H9 (cell line): ENCODE measurements at regions not wholly inside any gene's neighbourhood (a gene's known extent, or its start where the extent isn't known, plus 50 kb on each side); places are given as distances from the start of the nearest gene placed in this dataset.

Source experiments
- DNase-seq: peaks from one replicate; pipeline ENCODE4 v3.0.0-alpha.2; 2017
- H2AFZ ChIP-seq: one replicate; pipeline ENCODE4 v1.6.1; 2013; ENCODE audit warnings: mild to moderate bottlenecking, low read length, control low read depth, moderate library complexity
- H2AK5ac ChIP-seq: 2 replicates; pipeline ENCODE4 v1.6.1; 2013; ENCODE audit warnings: low read length, control low read depth, mixed read lengths; ENCODE audit not compliant: insufficient read length
- H2BK120ac ChIP-seq: one replicate; pipeline ENCODE4 v1.6.1; 2013; ENCODE audit warnings: low read depth, mild to moderate bottlenecking, low read length, control low read depth, inconsistent platforms; ENCODE audit not compliant: poor library complexity, severe bottlenecking
- H2BK12ac ChIP-seq: 2 replicates; pipeline ENCODE4 v1.6.1; 2013; ENCODE audit warnings: low read length, control low read depth, mixed read lengths, low read depth; ENCODE audit not compliant: insufficient read length
- H2BK15ac ChIP-seq: 2 replicates; pipeline ENCODE4 v1.6.1; 2013; ENCODE audit warnings: low read depth, low read length, control low read depth
- H2BK20ac ChIP-seq: one replicate; pipeline ENCODE4 v1.6.1; 2013; ENCODE audit warnings: low read depth, mild to moderate bottlenecking, low read length, control low read depth, inconsistent platforms; ENCODE audit not compliant: poor library complexity, severe bottlenecking
- H2BK5ac ChIP-seq: 2 replicates; pipeline ENCODE4 v1.6.1; 2013; ENCODE audit warnings: low read length, control low read depth, mixed read lengths; ENCODE audit not compliant: insufficient read length
- H3K14ac ChIP-seq: 2 replicates; pipeline ENCODE4 v1.6.1; 2013; ENCODE audit warnings: low read length, control low read depth; ENCODE audit not compliant: insufficient read depth
- H3K18ac ChIP-seq: 2 replicates; pipeline ENCODE4 v1.6.1; 2013; ENCODE audit warnings: low read depth, mild to moderate bottlenecking, mixed read lengths, low read length, control low read depth; ENCODE audit not compliant: insufficient read length
- H3K23ac ChIP-seq: 2 replicates; pipeline ENCODE4 v1.6.1; 2013; ENCODE audit warnings: low read length, control low read depth, mixed read lengths, low read depth; ENCODE audit not compliant: insufficient read length
- H3K23me2 ChIP-seq: 2 replicates; pipeline ENCODE4 v1.6.1; 2013; ENCODE audit warnings: low read depth, mild to moderate bottlenecking, mixed read lengths, low read length, control low read depth; ENCODE audit not compliant: insufficient read length, poor library complexity, severe bottlenecking
- H3K27ac ChIP-seq: 2 replicates; pipeline ENCODE4 v1.5.1; 2013; ENCODE audit warnings: low read length, control low read depth, mixed read lengths, low read depth; ENCODE audit not compliant: insufficient read length
- H3K27me3 ChIP-seq: 2 replicates; pipeline ENCODE4 v1.6.1; 2013; ENCODE audit warnings: low read length, control low read depth, inconsistent platforms; ENCODE audit not compliant: insufficient read depth
- H3K4ac ChIP-seq: 2 replicates; pipeline ENCODE4 v1.6.1; 2013; ENCODE audit warnings: low read depth, mild to moderate bottlenecking, control low read depth, inconsistent platforms, low read length, moderate library complexity
- H3K4me1 ChIP-seq: 2 replicates; pipeline ENCODE4 v1.6.1; 2013; ENCODE audit warnings: low read length, control low read depth, inconsistent platforms; ENCODE audit not compliant: insufficient read depth
- H3K4me2 ChIP-seq: 2 replicates; pipeline ENCODE4 v1.6.1; 2013; ENCODE audit warnings: low read length, control low read depth, mixed read lengths; ENCODE audit not compliant: insufficient read length, insufficient read depth
- H3K56ac ChIP-seq: 2 replicates; pipeline ENCODE4 v1.6.1; 2013; ENCODE audit warnings: low read depth, mild to moderate bottlenecking, mixed read lengths, low read length, control low read depth; ENCODE audit not compliant: insufficient read length
- H3K79me1 ChIP-seq: 2 replicates; pipeline ENCODE4 v1.6.1; 2013; ENCODE audit warnings: low read depth, mild to moderate bottlenecking, moderate library complexity, low read length, control low read depth, inconsistent platforms; ENCODE audit not compliant: insufficient read depth, poor library complexity, severe bottlenecking
- H3K79me2 ChIP-seq: 2 replicates; pipeline ENCODE4 v1.6.1; 2013; ENCODE audit warnings: low read length, control low read depth, inconsistent platforms; ENCODE audit not compliant: insufficient read depth
- H3K9ac ChIP-seq: 2 replicates; pipeline ENCODE4 v1.6.1; 2013; ENCODE audit warnings: low read length, control low read depth, mixed read lengths; ENCODE audit not compliant: insufficient read length; ENCODE audit errors: extremely low read depth
- H3K9me3 ChIP-seq: one replicate; pipeline ENCODE4 v1.6.1; 2013; ENCODE audit warnings: low read depth, low read length, inconsistent platforms; ENCODE audit not compliant: control insufficient read depth
- H3T11ph ChIP-seq: one replicate; pipeline ENCODE4 v1.6.1; 2013; ENCODE audit warnings: mild to moderate bottlenecking, low read length, control low read depth, inconsistent platforms
- H4K20me1 ChIP-seq: one replicate; pipeline ENCODE4 v1.6.1; 2013; ENCODE audit not compliant: control insufficient read depth, insufficient read length, insufficient read depth
- H4K5ac ChIP-seq: 2 replicates; pipeline ENCODE4 v1.6.1; 2013; ENCODE audit warnings: low read depth, mild to moderate bottlenecking, mixed read lengths, low read length, control low read depth; ENCODE audit not compliant: insufficient read length
- H4K8ac ChIP-seq: replicated peaks from 2 replicates; pipeline ENCODE4 v1.6.1; 2013; ENCODE audit warnings: low read length, control low read depth, mixed read lengths, low read depth; ENCODE audit not compliant: insufficient read length
- H4K91ac ChIP-seq: 2 replicates; pipeline ENCODE4 v1.6.1; 2013; ENCODE audit warnings: low read depth, mild to moderate bottlenecking, moderate library complexity, mixed read lengths, low read length, control low read depth; ENCODE audit not compliant: insufficient read length
- H3K27ac Mint-ChIP-seq, 3 experiments: 2 replicates in 2 of 3; 3 replicates in 1 of 3; pipeline ENCODE4 v1.8.0; 2020 to 2021; ENCODE audit warnings: mixed read lengths in 3 of 3, mild to moderate bottlenecking in 1 of 3, moderate library complexity in 1 of 3
- H3K27me3 Mint-ChIP-seq: 2 replicates; pipeline ENCODE4 v1.8.0; 2021; ENCODE audit warnings: low read depth, mild to moderate bottlenecking, moderate library complexity, mixed read lengths
- H3K36me3 Mint-ChIP-seq, 3 experiments: 2 replicates in 2 of 3; 3 replicates in 1 of 3; pipeline ENCODE4 v1.8.0; 2020 to 2021; ENCODE audit warnings: low read depth in 3 of 3, mixed read lengths in 3 of 3; ENCODE audit not compliant: insufficient read depth in 1 of 3
- H3K4me1 Mint-ChIP-seq, 2 experiments: 2 replicates each; pipeline ENCODE4 v1.8.0; 2020; ENCODE audit warnings: mixed read lengths in 2 of 2
- H3K4me3 Mint-ChIP-seq, 2 experiments: 2 replicates in 1 of 2; 3 replicates in 1 of 2; pipeline ENCODE4 v1.8.0; 2020 to 2021; ENCODE audit warnings: mild to moderate bottlenecking in 2 of 2, mixed read lengths in 2 of 2, moderate library complexity in 1 of 2
- H3K9me3 Mint-ChIP-seq, 2 experiments: 2 replicates in 1 of 2; 3 replicates in 1 of 2; pipeline ENCODE4 v1.8.0; 2020; ENCODE audit warnings: mild to moderate bottlenecking in 2 of 2, mixed read lengths in 2 of 2, moderate library complexity in 1 of 2
- CTCF ChIP-seq: fragments of 200-600 bp; sonication (generic); conservative IDR thresholded peaks from 3 replicates; pipeline ENCODE4 v1.8.0; 2021; ENCODE audit warnings: antibody characterized with exemption, mild to moderate bottlenecking
- WGBS: extraction: QIAGEN DNeasy Blood & Tissue Kit; methylation state at CpG from one replicate; pipeline ENCODE4 v1.1.7; 2013; ENCODE audit warnings: missing lambda C conversion rate, low lambda C conversion rate, mixed read lengths; ENCODE audit not compliant: insufficient read length; ENCODE audit errors: extremely low coverage; 5-methylcytosine and 5-hydroxymethylcytosine counted together

- no peak overlapping the region for H2BK120ac ChIP-seq
- H3K4me2 ChIP-seq: no peak overlapping the region
- no peaks in the 10 kb centered on the region for H3K27me3 ChIP-seq
- H3K9ac ChIP-seq: no peak overlapping the region
- no peak overlapping the region for H4K5ac ChIP-seq
- no peaks in the 10 kb centered on the region for H3K9me3 ChIP-seq
- H2BK20ac ChIP-seq: no peak overlapping the region
- H2AFZ ChIP-seq: no peak overlapping the region
- no peak overlapping the region for H3T11ph ChIP-seq
- Mint-ChIP-seq H3K9me3 (peaks cover 0 to 5% of the 10 kb centered on the region in 2 experiments; a peak in 3 of 5 replicates), H3K4me1 (no peaks in the 10 kb centered on the region), H3K27me3 (peaks cover 14% of the 10 kb centered on the region), H3K4me3 (no peak overlapping the region), H3K36me3 (no peaks in the 10 kb centered on the region; a peak in 4 of 7 replicates), H3K27ac (no peak overlapping the region)
- H3K23ac ChIP-seq: no peak overlapping the region
- TF ChIP-seq CTCF: no peak
- H2BK12ac ChIP-seq: no peak overlapping the region
- no peak overlapping the region for H2BK15ac ChIP-seq
- no peaks in the 10 kb centered on the region for H4K20me1 ChIP-seq
- H3K79me1 ChIP-seq: no peaks in the 10 kb centered on the region
- no peak overlapping the region for H3K27ac ChIP-seq
- H2AK5ac ChIP-seq: no peak overlapping the region
- no peak overlapping the region for H3K56ac ChIP-seq
- H4K91ac ChIP-seq: no peak overlapping the region
- DNase-seq: no peak
- no peak overlapping the region for H3K14ac ChIP-seq
- H3K23me2 ChIP-seq: no peaks in the 10 kb centered on the region
- H3K4ac ChIP-seq: no peak overlapping the region
- H2BK5ac ChIP-seq: no peak overlapping the region
- WGBS: no CpG with 5 or more reads among the region's 5 CpGs
- no peak overlapping the region for H3K18ac ChIP-seq
- H3K4me1 ChIP-seq: no peaks in the 10 kb centered on the region
- no peak overlapping the region for H4K8ac ChIP-seq
- no peaks in the 10 kb centered on the region for H3K79me2 ChIP-seq
These were observed 162.4 kb upstream of the CDYL start for GRCh38 chr6:4613795-4614194.
